Right atrium auricular region (tissue), 2 donors: ENCODE measurements at regions not wholly inside any gene's neighbourhood (a gene's known extent, or its start where the extent isn't known, plus 50 kb on each side); places are given as distances from the start of the nearest gene placed in this dataset.

Experiments
- DNase-seq: peaks from one replicate; pipeline ENCODE4 v3.0.0-alpha.2; 2019; ENCODE audit warnings: low spot score
- H3K27ac ChIP-seq, 2 donors: fragments of 200-600 bp; sonication (generic); 1 replicate in 1 of 2; 2 replicates in 1 of 2; pipeline ENCODE4 v1.5.1; 2016 to 2019
- H3K27me3 ChIP-seq, 2 donors: fragments of 200-600 bp; sonication (generic); one replicate each; pipeline versions ENCODE4 v1.5.1 to v1.6.0; 2017 to 2019
- H3K36me3 ChIP-seq: fragments of 200-600 bp; sonication (generic); one replicate; pipeline ENCODE4 v1.5.1; 2016
- H3K4me1 ChIP-seq, 2 donors: fragments of 200-600 bp; sonication (generic); one replicate each; pipeline versions ENCODE4 v1.5.1 to v1.6.0; 2017 to 2019
- H3K4me3 ChIP-seq, 2 donors: fragments of 200-600 bp; sonication (generic); 1 replicate in 1 of 2; 2 replicates in 1 of 2; pipeline ENCODE4 v1.5.1; 2017 to 2019; ENCODE audit warnings: mild to moderate bottlenecking in 1 of 2, moderate library complexity in 1 of 2
- H3K9me3 ChIP-seq, 2 donors: fragments of 200-600 bp; sonication (generic); one replicate each; pipeline ENCODE4 v1.5.1; 2019
- TF ChIP-seq, protein P1 (sequence below), 2 donors: fragments of 200-600 bp; sonication (generic); IDR thresholded peaks; one replicate each; pipeline ENCODE4 v1.5.1; 2019; ENCODE audit warnings: antibody characterized with exemption in 2 of 2

DNA sequence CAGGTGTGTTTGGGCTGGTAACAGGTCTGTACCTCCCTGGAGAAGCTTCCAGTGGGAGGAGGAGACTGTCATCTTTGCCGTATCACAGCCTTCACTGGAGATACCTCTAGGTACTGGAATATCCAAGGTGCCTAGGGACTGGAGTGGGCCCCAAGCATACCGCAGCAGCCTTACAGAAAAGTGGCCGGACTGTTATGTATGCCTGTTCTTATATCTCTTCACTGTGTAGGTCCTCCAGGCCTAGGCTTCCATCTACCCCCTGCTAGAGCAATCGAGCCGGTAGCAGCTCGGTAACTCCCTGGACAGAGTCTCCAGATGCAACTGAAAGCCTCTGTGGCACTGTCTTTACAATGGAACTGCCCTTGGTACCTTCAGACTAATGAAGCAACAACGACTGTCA, 277.4 kb upstream of the GRIA3 start:
- peaks cover 0 to 19% of the 10 kb centered on the region in 2 donors for H3K9me3 ChIP-seq
- no peak overlapping the region for H3K4me3 ChIP-seq
- H3K27me3 ChIP-seq, result no peaks in the 10 kb centered on the region
- TF ChIP-seq, protein P1, sequence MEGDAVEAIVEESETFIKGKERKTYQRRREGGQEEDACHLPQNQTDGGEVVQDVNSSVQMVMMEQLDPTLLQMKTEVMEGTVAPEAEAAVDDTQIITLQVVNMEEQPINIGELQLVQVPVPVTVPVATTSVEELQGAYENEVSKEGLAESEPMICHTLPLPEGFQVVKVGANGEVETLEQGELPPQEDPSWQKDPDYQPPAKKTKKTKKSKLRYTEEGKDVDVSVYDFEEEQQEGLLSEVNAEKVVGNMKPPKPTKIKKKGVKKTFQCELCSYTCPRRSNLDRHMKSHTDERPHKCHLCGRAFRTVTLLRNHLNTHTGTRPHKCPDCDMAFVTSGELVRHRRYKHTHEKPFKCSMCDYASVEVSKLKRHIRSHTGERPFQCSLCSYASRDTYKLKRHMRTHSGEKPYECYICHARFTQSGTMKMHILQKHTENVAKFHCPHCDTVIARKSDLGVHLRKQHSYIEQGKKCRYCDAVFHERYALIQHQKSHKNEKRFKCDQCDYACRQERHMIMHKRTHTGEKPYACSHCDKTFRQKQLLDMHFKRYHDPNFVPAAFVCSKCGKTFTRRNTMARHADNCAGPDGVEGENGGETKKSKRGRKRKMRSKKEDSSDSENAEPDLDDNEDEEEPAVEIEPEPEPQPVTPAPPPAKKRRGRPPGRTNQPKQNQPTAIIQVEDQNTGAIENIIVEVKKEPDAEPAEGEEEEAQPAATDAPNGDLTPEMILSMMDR (IDR thresholded peaks at IDR 0.05), result no peak
- no peaks in the 10 kb centered on the region for H3K4me1 ChIP-seq
- DNase-seq, result no peak
- no peaks in the 10 kb centered on the region for H3K36me3 ChIP-seq
- no peak overlapping the region for H3K27ac ChIP-seq

DNA sequence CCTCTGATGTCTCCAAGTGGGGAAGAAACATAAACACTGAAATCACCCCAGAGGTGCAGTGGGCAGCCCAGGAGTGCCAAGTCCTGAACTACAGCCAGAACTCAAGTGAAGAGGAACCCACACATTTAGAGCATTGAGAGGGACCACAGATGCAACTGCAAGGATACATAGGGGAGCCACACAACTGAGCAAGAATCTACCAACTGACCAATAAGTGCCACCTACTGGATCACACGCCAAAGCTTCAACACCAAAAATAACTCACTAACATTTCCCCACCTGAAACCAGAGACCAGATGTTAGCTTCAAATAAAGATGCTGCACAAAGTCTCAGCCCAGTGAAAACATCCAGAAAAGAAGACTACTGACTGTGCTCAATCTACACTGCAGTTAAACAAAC, 276.7 kb upstream of the GRIA3 start:
- Histone ChIP-seq H3K9me3 (peaks cover 0 to 18% of the 10 kb centered on the region in 2 donors), H3K27ac (no peak overlapping the region), H3K36me3 (no peaks in the 10 kb centered on the region), H3K4me3 (no peak overlapping the region), H3K27me3 (no peaks in the 10 kb centered on the region), H3K4me1 (no peaks in the 10 kb centered on the region)
- TF ChIP-seq, protein P1 (IDR thresholded peaks at IDR 0.05), result no peak
- no peak for DNase-seq

DNA sequence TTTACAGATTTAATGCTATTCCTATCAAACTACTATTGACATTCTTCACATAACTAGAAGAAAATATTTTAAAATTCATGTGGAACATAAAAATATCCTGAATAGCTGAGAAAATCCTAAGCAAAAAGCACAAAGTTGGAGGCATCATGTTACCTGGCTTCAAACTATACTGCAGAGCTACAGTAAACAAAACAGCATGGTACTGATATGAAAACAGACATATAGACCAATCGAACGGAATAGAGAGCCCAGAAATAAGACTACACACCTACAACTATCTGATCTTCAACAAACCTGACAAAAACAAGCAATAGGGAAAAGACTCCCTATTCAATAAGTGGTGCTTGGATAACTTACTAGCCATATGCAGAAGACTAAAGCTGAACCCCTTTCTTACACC, 273.4 kb upstream of the GRIA3 start:
- TF ChIP-seq, protein P1 (IDR thresholded peaks at IDR 0.05), result no peak
- no peak for DNase-seq
- Histone ChIP-seq H3K4me3 (no peak overlapping the region), H3K36me3 (no peaks in the 10 kb centered on the region), H3K4me1 (no peaks in the 10 kb centered on the region), H3K27ac (no peak overlapping the region), H3K9me3 (peaks cover 0 to 18% of the 10 kb centered on the region in 2 donors), H3K27me3 (no peaks in the 10 kb centered on the region)

DNA sequence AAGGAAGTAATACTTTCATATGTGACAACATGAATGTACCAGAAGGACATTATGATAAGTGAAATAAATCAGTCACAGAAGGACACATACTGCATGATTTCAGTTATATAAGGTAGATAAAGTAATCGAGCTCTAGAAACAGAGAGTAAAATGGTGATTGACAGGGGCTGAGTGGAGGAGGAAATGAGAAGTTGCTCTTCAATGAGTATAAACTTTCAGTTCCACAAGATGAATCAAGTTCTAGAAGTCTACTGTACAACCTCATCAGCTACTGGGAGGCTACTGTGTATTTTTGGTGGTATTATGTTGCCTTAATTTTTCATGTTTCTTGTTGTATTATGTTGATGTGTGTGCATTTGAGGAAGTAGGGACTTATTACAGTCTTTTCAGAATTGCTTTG, 270.9 kb upstream of the GRIA3 start:
- peaks cover 0 to 18% of the 10 kb centered on the region in 2 donors for H3K9me3 ChIP-seq
- TF ChIP-seq, protein P1 (IDR thresholded peaks at IDR 0.05), result no peak
- no peak for DNase-seq
- no peak overlapping the region for H3K4me3 ChIP-seq
- H3K4me1 ChIP-seq, result no peaks in the 10 kb centered on the region
- H3K27ac ChIP-seq, result no peak overlapping the region
- H3K27me3 ChIP-seq, result no peaks in the 10 kb centered on the region
- no peaks in the 10 kb centered on the region for H3K36me3 ChIP-seq

DNA sequence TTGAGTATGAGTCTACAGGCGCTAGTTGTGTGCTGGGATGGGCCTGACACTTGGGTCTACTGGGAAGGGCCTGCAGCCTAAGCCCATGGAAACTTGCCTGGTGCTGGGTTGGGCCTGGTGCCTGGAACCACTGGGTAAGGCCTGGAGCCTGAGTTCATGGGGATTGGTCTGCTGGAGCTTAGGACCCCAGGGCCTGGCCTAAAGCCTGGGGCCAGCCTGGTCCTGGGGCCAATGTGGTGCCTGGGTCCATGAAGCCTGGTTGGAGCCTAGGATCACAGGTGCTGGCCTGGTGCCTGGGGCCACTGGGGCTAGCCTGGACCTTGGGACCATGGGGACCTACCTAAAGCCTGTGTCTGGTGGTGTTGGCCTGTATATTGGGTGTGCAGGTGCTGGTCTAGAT, 270.3 kb upstream of the GRIA3 start:
- no peak overlapping the region for H3K27ac ChIP-seq
- DNase-seq, result no peak
- no peaks in the 10 kb centered on the region for H3K27me3 ChIP-seq
- H3K4me3 ChIP-seq, result no peak overlapping the region
- H3K36me3 ChIP-seq, result no peaks in the 10 kb centered on the region
- H3K4me1 ChIP-seq, result no peaks in the 10 kb centered on the region
- H3K9me3 ChIP-seq, result peaks cover 0 to 18% of the 10 kb centered on the region in 2 donors
- TF ChIP-seq, protein P1 (IDR thresholded peaks at IDR 0.05), result no peak

DNA sequence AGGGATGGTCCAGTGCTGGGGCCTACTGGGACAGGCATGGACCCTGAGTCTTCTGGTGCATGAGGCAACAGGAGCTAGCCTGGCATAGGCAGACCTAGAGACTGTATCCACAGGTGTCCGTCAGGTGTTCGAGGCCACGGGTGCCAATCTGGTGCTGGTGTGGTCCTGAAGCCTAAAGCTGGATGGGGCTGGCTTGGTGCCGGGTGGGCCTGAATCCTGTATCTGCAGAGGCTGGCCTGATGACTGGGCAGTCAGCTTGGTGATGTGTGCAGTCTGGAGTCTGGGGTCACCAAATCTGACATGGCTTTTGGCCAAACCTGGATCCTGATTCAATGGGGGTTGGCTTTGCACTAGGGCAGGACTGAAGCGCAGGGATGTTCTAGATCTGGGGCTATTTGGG, 269.8 kb upstream of the GRIA3 start:
- peaks cover 0 to 17% of the 10 kb centered on the region in 2 donors for H3K9me3 ChIP-seq
- no peaks in the 10 kb centered on the region for H3K4me1 ChIP-seq
- no peak overlapping the region for H3K4me3 ChIP-seq
- no peak overlapping the region for H3K27ac ChIP-seq
- TF ChIP-seq, protein P1 (IDR thresholded peaks at IDR 0.05), result no peak
- H3K36me3 ChIP-seq, result no peaks in the 10 kb centered on the region
- DNase-seq, result no peak
- no peaks in the 10 kb centered on the region for H3K27me3 ChIP-seq
